OCI-LY7 (cell line): ENCODE measurements at regions not wholly inside any gene's neighbourhood (a gene's known extent, or its start where the extent isn't known, plus 50 kb on each side); places are given as distances from the start of the nearest gene placed in this dataset.
A peak's percentile ranks its signal among the peaks of the same experiment; 100 is the strongest.

Experiments used
- BruUV-seq: library from RNA; stranded (reverse); fragments of 400-500 nt; replicated peaks from 2 replicates; lab custom pipeline; 2021; lab: Mats Ljungman, UMichigan
- CTCF ChIA-PET: fragments of 300-600 bp; sonication (Branson Sonifier 250); formaldehyde crosslinking; loops from one replicate; lab custom pipeline; 2022; ENCODE audit warnings: antibody characterized with exemption; ENCODE audit not compliant: unreplicated experiment; lab: Charles Lee
- POLR2A ChIA-PET: fragments of 300-600 bp; sonication (Branson Sonifier 250); formaldehyde crosslinking; loops from one replicate; lab custom pipeline; 2022; ENCODE audit warnings: antibody characterized with exemption; lab: Charles Lee
- DNase-seq: peaks from one replicate; pipeline ENCODE4 v3.0.0-alpha.2; 2015; ENCODE audit warnings: low spot score
- H2AFZ ChIP-seq: fragments of 200-600 bp; sonication (generic), shearing (Covaris generic); 2 replicates; pipeline ENCODE4 v1.6.1; 2014; ENCODE audit warnings: mild to moderate bottlenecking, antibody characterized with exemption, low read length, moderate library complexity
- H3K27ac ChIP-seq: fragments of 200-600 bp; sonication (generic); 2 replicates; pipeline ENCODE4 v1.5.1; 2014; ENCODE audit warnings: mixed run types, low read depth, mild to moderate bottlenecking, moderate library complexity, low read length, inconsistent platforms; ENCODE audit not compliant: poor library complexity, severe bottlenecking
- H3K36me3 ChIP-seq: fragments of 200-600 bp; sonication (generic); 2 replicates; pipeline ENCODE4 v1.6.1; 2014; ENCODE audit warnings: mild to moderate bottlenecking, antibody characterized with exemption, low read length, moderate library complexity, mixed read lengths; ENCODE audit not compliant: insufficient read depth
- H3K4me1 ChIP-seq: fragments of 200-600 bp; sonication (generic); 2 replicates; pipeline ENCODE4 v1.5.1; 2014; ENCODE audit warnings: mild to moderate bottlenecking, low read length; ENCODE audit not compliant: insufficient read depth, poor library complexity, severe bottlenecking
- H3K4me2 ChIP-seq: fragments of 200-600 bp; sonication (generic); 2 replicates; pipeline ENCODE4 v1.6.1; 2014; ENCODE audit warnings: mild to moderate bottlenecking, low read length
- H3K4me3 ChIP-seq: fragments of 200-600 bp; sonication (generic); 2 replicates; pipeline ENCODE4 v1.5.1; 2014; ENCODE audit warnings: mild to moderate bottlenecking, low read depth, low read length; ENCODE audit not compliant: poor library complexity, severe bottlenecking
- H3K79me2 ChIP-seq: fragments of 200-600 bp; sonication (generic); 2 replicates; pipeline ENCODE4 v1.6.1; 2016; ENCODE audit warnings: low read depth, mild to moderate bottlenecking, low read length, moderate library complexity, mixed read lengths; ENCODE audit not compliant: insufficient read depth
- H3K9me2 ChIP-seq: fragments of 200-600 bp; sonication (generic); 2 replicates; pipeline ENCODE4 v1.6.1; 2016; ENCODE audit warnings: mild to moderate bottlenecking, low read length, mixed read lengths; ENCODE audit not compliant: insufficient read depth
- H3K9me3 ChIP-seq: fragments of 200-600 bp; sonication (generic); 2 replicates; pipeline ENCODE4 v1.6.1; 2014; ENCODE audit warnings: mild to moderate bottlenecking, mixed run types, low read length, mixed read lengths
- H4K20me1 ChIP-seq: fragments of 200-600 bp; sonication (generic); 2 replicates; pipeline ENCODE4 v1.6.1; 2014; ENCODE audit warnings: mild to moderate bottlenecking, antibody characterized with exemption, low read length, moderate library complexity, mixed read lengths; ENCODE audit not compliant: insufficient read depth
- EZH2phosphoT487 ChIP-seq: fragments of 200-600 bp; sonication (generic); IDR thresholded peaks from 2 replicates; pipeline ENCODE4 v1.6.1; 2018; ENCODE audit warnings: low read depth, borderline replicate concordance, mild to moderate bottlenecking, mixed run types, antibody characterized with exemption, low read length, moderate library complexity, mixed read lengths
- intact Hi-C: fragments of 100-400 bp; cut with micrococcal nuclease; formaldehyde crosslinking; loops from one replicate; pipeline ENCODE4 v1.10.0; 2022; ENCODE audit not compliant: unreplicated experiment
- TF ChIP-seq, protein P1 (sequence below): fragments of 200-600 bp; sonication (generic); conservative IDR thresholded peaks from 2 replicates; pipeline ENCODE4 v1.5.1; 2014; ENCODE audit warnings: mild to moderate bottlenecking, antibody characterized with exemption, low read length, moderate library complexity, mixed read lengths

- Histone ChIP-seq H3K9me3 (no peaks in the 10 kb centered on the region), H2AFZ (peak overlapping the region; percentile 63), H3K27ac (no peak overlapping the region), H3K4me1 (no peaks in the 10 kb centered on the region), H3K4me2 (peak overlapping the region; percentile 40; the same call in 1 of the 2 replicates), H3K9me2 (no peaks in the 10 kb centered on the region), H3K4me3 (no peak overlapping the region), H3K36me3 (no peaks in the 10 kb centered on the region), H3K79me2 (no peaks in the 10 kb centered on the region), H4K20me1 (no peaks in the 10 kb centered on the region)
- peak; percentile 80 for DNase-seq
- no TSS peak for BruUV-seq
- intact Hi-C loops: loop anchor here (1.0 to 5.0 kb wide), 2 partner anchors 110 to 237 kb away; partner anchors contain the start of gene E2F3
- TF ChIP-seq, protein P1, sequence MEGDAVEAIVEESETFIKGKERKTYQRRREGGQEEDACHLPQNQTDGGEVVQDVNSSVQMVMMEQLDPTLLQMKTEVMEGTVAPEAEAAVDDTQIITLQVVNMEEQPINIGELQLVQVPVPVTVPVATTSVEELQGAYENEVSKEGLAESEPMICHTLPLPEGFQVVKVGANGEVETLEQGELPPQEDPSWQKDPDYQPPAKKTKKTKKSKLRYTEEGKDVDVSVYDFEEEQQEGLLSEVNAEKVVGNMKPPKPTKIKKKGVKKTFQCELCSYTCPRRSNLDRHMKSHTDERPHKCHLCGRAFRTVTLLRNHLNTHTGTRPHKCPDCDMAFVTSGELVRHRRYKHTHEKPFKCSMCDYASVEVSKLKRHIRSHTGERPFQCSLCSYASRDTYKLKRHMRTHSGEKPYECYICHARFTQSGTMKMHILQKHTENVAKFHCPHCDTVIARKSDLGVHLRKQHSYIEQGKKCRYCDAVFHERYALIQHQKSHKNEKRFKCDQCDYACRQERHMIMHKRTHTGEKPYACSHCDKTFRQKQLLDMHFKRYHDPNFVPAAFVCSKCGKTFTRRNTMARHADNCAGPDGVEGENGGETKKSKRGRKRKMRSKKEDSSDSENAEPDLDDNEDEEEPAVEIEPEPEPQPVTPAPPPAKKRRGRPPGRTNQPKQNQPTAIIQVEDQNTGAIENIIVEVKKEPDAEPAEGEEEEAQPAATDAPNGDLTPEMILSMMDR: peak; percentile 96
- TF ChIP-seq EZH2phosphoT487: no peak
- ChIA-PET POLR2A (interaction anchor here (0.6 to 1.0 kb wide), 2 partner anchors 45 to 339 kb away, joined by 3 to 4 read pairs; no protein-coding TSS in a partner anchor), CTCF (no interaction called here)
Observed at GRCh38 chr6:20291764-20292580, 79.7 kb upstream of the MBOAT1 start.

DNA sequence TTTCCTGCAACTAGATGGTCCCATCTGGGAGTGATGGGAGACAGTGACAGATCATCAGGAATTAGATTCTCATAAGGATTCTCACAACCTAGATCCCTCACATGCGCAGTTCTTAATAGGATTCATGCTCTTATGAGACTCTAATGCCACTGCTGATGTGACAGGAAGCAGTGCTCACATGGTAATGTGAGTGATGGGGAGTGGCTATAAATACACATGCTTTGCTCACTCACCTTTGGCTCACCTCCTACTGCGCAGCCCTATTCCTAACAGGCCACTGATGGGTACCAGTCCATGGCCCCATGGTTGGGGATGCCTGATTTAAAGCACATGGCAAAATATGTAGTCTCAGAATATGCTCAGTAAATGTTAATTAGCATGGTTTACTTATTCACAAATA, 80.6 kb upstream of the MBOAT1 start:
- H3K9me2 ChIP-seq: no peaks in the 10 kb centered on the region
- intact Hi-C loops: loop anchor here (5.0 kb wide), 1 partner anchor 109 kb away; the partner anchor contains the start of gene E2F3
- H3K27ac ChIP-seq: no peak overlapping the region
- no peak overlapping the region for H2AFZ ChIP-seq
- H3K79me2 ChIP-seq: no peaks in the 10 kb centered on the region
- H4K20me1 ChIP-seq: no peaks in the 10 kb centered on the region
- no peaks in the 10 kb centered on the region for H3K36me3 ChIP-seq
- POLR2A ChIA-PET: no interaction called here
- no TSS peak for BruUV-seq
- H3K4me2 ChIP-seq: no peak overlapping the region
- CTCF ChIA-PET: no interaction called here
- no peak for DNase-seq
- H3K4me1 ChIP-seq: no peaks in the 10 kb centered on the region
- no peak for TF ChIP-seq EZH2phosphoT487
- TF ChIP-seq, protein P1: no peak
- H3K9me3 ChIP-seq: no peaks in the 10 kb centered on the region
- H3K4me3 ChIP-seq: no peak overlapping the region

DNA sequence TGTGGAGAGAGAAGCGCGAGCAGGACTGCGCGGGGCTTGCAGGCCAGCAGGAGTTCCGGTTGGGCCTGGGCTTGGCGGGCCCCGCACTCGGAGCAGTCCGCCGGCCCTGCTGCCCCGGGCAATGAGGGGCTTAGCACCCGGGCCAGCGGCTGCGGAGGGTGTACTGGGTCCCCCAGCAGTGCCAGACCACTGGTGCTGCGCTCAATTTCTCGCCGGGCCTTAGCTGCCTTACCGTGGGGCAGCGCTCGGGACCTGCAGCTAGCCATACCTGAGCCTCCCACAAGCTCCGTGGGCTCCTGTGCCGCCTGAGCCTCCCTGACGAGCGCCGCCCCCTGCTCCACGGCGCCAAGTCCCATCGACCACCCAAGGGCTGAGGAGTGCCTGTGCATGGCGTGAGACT, 89.0 kb upstream of the MBOAT1 start:
- DNase-seq: no peak
- H3K4me1 ChIP-seq: no peaks in the 10 kb centered on the region
- ChIA-PET POLR2A (interaction anchor here (0.6 to 0.7 kb wide), 2 partner anchors 232 to 319 kb away, joined by 4 to 5 read pairs; no protein-coding TSS in a partner anchor), CTCF (interaction anchor here (1.1 kb wide), 1 partner anchor 18 kb away, joined by 3 read pairs; no protein-coding TSS in a partner anchor)
- H3K9me3 ChIP-seq: no peaks in the 10 kb centered on the region
- H3K36me3 ChIP-seq: no peaks in the 10 kb centered on the region
- no peak overlapping the region for H3K4me2 ChIP-seq
- no peak overlapping the region for H3K27ac ChIP-seq
- no peak overlapping the region for H3K4me3 ChIP-seq
- H3K9me2 ChIP-seq: no peaks in the 10 kb centered on the region
- no peaks in the 10 kb centered on the region for H4K20me1 ChIP-seq
- no peak overlapping the region for H2AFZ ChIP-seq
- no peaks in the 10 kb centered on the region for H3K79me2 ChIP-seq
- no TSS peak for BruUV-seq
- intact Hi-C loops: no loop called here
- no peak for TF ChIP-seq EZH2phosphoT487
- TF ChIP-seq, protein P1: no peak
